ENCODE measurements at regions not wholly inside any gene's neighbourhood (a gene's known extent, or its start where the extent isn't known, plus 50 kb on each side); places are given as distances from the start of the nearest gene placed in this dataset.

DNA sequence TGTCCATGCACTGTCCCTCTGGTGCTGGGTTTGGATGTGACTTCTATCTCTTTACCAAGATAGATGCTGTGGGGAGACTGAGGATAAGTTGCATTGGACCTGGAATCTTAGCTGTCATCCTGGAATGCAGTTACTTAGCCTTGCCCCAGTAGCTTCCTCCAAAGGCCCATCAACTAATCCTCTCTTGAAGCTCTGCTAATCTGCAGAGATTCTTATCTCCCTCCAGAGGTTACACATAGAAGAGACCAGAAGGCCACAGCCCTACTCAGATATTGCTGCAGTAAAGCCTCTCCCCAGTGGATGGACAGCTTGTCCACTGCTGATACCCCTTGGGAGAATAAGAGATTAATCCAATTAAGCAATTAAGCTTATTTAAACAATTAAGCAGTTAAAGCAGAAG is 867.2 kb downstream of the BCL11B start:
- TF ChIP-seq POLR2AphosphoS5 (IDR thresholded peaks at IDR 0.05; ENCODE audit: low read depth, low read length) (no peak), SPI1 (IDR thresholded peaks at IDR 0.05; ENCODE audit: low read depth, low read length) (no peak), POLR2A (IDR thresholded peaks at IDR 0.05; ENCODE audit: low read depth, low read length) (no peak), TAF1 (IDR thresholded peaks at IDR 0.05; ENCODE audit: low read depth, low read length) (no peak)

Data from GM12891 (cell line).